ENCODE measurements at regions not wholly inside any gene's neighbourhood (a gene's known extent, or its start where the extent isn't known, plus 50 kb on each side); places are given as distances from the start of the nearest gene placed in this dataset.

- TF ChIP-seq ZNF565 (CRISPR knock-in tag; conservative IDR thresholded peaks at IDR 0.05; ENCODE audit: low read depth): no peak
- no peak for TF ChIP-seq OSR1 (CRISPR knock-in tag; IDR thresholded peaks at IDR 0.05)
- TF ChIP-seq ZNF8 (CRISPR knock-in tag; IDR thresholded peaks at IDR 0.05): no peak
- no peak for TF ChIP-seq ZNF70 (CRISPR knock-in tag; IDR thresholded peaks at IDR 0.05)
- TF ChIP-seq, protein P1, sequence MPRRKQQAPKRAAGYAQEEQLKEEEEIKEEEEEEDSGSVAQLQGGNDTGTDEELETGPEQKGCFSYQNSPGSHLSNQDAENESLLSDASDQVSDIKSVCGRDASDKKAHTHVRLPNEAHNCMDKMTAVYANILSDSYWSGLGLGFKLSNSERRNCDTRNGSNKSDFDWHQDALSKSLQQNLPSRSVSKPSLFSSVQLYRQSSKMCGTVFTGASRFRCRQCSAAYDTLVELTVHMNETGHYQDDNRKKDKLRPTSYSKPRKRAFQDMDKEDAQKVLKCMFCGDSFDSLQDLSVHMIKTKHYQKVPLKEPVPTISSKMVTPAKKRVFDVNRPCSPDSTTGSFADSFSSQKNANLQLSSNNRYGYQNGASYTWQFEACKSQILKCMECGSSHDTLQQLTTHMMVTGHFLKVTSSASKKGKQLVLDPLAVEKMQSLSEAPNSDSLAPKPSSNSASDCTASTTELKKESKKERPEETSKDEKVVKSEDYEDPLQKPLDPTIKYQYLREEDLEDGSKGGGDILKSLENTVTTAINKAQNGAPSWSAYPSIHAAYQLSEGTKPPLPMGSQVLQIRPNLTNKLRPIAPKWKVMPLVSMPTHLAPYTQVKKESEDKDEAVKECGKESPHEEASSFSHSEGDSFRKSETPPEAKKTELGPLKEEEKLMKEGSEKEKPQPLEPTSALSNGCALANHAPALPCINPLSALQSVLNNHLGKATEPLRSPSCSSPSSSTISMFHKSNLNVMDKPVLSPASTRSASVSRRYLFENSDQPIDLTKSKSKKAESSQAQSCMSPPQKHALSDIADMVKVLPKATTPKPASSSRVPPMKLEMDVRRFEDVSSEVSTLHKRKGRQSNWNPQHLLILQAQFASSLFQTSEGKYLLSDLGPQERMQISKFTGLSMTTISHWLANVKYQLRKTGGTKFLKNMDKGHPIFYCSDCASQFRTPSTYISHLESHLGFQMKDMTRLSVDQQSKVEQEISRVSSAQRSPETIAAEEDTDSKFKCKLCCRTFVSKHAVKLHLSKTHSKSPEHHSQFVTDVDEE (CRISPR knock-in tag; IDR thresholded peaks at IDR 0.05): no peak
- TF ChIP-seq PPARA (CRISPR knock-in tag; IDR thresholded peaks at IDR 0.05; ENCODE audit: borderline replicate concordance): no peak
- no peak for TF ChIP-seq CSDC2 (CRISPR knock-in tag; IDR thresholded peaks at IDR 0.05)
- no peak for TF ChIP-seq ARNTL (CRISPR knock-in tag; IDR thresholded peaks at IDR 0.05; ENCODE audit: borderline replicate concordance, low read depth)
- no peak for TF ChIP-seq ZC3H10 (CRISPR knock-in tag; IDR thresholded peaks at IDR 0.05)
- TF ChIP-seq, protein P2, sequence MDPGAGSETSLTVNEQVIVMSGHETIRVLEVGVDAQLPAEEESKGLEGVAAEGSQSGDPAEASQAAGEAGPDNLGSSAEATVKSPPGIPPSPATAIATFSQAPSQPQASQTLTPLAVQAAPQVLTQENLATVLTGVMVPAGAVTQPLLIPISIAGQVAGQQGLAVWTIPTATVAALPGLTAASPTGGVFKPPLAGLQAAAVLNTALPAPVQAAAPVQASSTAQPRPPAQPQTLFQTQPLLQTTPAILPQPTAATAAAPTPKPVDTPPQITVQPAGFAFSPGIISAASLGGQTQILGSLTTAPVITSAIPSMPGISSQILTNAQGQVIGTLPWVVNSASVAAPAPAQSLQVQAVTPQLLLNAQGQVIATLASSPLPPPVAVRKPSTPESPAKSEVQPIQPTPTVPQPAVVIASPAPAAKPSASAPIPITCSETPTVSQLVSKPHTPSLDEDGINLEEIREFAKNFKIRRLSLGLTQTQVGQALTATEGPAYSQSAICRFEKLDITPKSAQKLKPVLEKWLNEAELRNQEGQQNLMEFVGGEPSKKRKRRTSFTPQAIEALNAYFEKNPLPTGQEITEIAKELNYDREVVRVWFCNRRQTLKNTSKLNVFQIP (CRISPR knock-in tag; IDR thresholded peaks at IDR 0.05; ENCODE audit: borderline replicate concordance, low read depth): no peak
- no peak for TF ChIP-seq ISL1 (CRISPR knock-in tag; IDR thresholded peaks at IDR 0.05)
- no peak for ATAC-seq
These were observed 56.4 kb downstream of the NEUROD6 start for GRCh38 chr7:31284106-31284505.

DNA sequence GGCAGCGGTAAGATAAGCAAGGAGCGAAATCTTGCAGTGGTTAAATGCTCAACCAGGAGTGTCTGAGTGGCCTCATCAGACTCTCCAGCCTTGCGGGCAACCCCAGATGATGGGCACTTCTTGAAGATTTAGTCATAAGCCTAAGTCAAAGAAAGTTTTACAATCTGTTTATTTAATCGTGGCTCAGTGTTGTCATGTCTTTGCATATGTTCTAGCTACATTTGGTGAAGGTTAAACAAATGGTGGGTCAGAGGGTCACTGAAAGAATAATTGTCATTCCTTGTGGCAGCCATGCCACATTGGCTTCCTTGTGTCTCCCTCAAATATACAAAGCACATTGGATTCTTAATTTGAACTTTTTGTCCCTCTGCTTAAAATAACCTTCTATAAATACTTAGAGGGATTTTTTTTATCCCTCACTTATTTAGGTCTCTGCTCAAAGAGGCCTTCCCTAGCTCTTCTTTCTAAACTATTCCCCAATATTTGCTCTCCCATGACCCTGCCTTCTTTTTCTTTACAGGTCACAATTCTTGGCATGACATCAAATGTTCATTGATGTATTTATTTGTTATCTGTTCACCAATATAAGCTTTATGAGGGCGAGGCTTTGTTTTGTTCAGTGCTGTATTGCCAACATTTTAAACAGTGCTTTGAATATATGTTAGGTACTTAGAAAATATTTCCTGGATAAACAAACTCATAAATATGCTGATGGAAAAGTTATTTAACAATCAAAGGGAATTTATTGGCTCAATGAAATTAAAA is 68.7 kb downstream of the NEUROD6 start:
- TF ChIP-seq, protein P3, sequence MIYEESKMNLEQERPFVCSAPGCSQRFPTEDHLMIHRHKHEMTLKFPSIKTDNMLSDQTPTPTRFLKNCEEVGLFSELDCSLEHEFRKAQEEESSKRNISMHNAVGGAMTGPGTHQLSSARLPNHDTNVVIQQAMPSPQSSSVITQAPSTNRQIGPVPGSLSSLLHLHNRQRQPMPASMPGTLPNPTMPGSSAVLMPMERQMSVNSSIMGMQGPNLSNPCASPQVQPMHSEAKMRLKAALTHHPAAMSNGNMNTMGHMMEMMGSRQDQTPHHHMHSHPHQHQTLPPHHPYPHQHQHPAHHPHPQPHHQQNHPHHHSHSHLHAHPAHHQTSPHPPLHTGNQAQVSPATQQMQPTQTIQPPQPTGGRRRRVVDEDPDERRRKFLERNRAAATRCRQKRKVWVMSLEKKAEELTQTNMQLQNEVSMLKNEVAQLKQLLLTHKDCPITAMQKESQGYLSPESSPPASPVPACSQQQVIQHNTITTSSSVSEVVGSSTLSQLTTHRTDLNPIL (CRISPR knock-in tag; IDR thresholded peaks at IDR 0.05; ENCODE audit: low read depth): no peak
- TF ChIP-seq BACH2 (CRISPR knock-in tag; IDR thresholded peaks at IDR 0.05; ENCODE audit: borderline replicate concordance): no peak
- TF ChIP-seq, protein P4, sequence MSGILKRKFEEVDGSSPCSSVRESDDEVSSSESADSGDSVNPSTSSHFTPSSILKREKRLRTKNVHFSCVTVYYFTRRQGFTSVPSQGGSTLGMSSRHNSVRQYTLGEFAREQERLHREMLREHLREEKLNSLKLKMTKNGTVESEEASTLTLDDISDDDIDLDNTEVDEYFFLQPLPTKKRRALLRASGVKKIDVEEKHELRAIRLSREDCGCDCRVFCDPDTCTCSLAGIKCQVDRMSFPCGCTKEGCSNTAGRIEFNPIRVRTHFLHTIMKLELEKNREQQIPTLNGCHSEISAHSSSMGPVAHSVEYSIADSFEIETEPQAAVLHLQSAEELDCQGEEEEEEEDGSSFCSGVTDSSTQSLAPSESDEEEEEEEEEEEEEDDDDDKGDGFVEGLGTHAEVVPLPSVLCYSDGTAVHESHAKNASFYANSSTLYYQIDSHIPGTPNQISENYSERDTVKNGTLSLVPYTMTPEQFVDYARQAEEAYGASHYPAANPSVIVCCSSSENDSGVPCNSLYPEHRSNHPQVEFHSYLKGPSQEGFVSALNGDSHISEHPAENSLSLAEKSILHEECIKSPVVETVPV (CRISPR knock-in tag; IDR thresholded peaks at IDR 0.05): no peak
- TF ChIP-seq OSR1 (CRISPR knock-in tag; IDR thresholded peaks at IDR 0.05): no peak
- TF ChIP-seq ZC3H10 (CRISPR knock-in tag; IDR thresholded peaks at IDR 0.05): no peak
- no peak for TF ChIP-seq ARNTL (CRISPR knock-in tag; IDR thresholded peaks at IDR 0.05; ENCODE audit: borderline replicate concordance, low read depth)
- TF ChIP-seq, protein P5, sequence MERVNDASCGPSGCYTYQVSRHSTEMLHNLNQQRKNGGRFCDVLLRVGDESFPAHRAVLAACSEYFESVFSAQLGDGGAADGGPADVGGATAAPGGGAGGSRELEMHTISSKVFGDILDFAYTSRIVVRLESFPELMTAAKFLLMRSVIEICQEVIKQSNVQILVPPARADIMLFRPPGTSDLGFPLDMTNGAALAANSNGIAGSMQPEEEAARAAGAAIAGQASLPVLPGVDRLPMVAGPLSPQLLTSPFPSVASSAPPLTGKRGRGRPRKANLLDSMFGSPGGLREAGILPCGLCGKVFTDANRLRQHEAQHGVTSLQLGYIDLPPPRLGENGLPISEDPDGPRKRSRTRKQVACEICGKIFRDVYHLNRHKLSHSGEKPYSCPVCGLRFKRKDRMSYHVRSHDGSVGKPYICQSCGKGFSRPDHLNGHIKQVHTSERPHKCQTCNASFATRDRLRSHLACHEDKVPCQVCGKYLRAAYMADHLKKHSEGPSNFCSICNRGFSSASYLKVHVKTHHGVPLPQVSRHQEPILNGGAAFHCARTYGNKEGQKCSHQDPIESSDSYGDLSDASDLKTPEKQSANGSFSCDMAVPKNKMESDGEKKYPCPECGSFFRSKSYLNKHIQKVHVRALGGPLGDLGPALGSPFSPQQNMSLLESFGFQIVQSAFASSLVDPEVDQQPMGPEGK (CRISPR knock-in tag; IDR thresholded peaks at IDR 0.05; ENCODE audit: borderline replicate concordance): no peak
- no peak for ATAC-seq

- ATAC-seq: no peak
- TF ChIP-seq GLIS3 (CRISPR knock-in tag; IDR thresholded peaks at IDR 0.05) (no peak), ARNTL (CRISPR knock-in tag; IDR thresholded peaks at IDR 0.05; ENCODE audit: borderline replicate concordance, low read depth) (no peak), ZFP3 (CRISPR knock-in tag; IDR thresholded peaks at IDR 0.05) (no peak), OSR1 (CRISPR knock-in tag; IDR thresholded peaks at IDR 0.05) (no peak), ZFP30 (CRISPR knock-in tag; IDR thresholded peaks at IDR 0.05) (no peak), ZC3H10 (CRISPR knock-in tag; IDR thresholded peaks at IDR 0.05) (no peak), ISL1 (CRISPR knock-in tag; IDR thresholded peaks at IDR 0.05) (no peak), ZNF565 (CRISPR knock-in tag; conservative IDR thresholded peaks at IDR 0.05; ENCODE audit: low read depth) (no peak), PPARA (CRISPR knock-in tag; IDR thresholded peaks at IDR 0.05; ENCODE audit: borderline replicate concordance) (no peak), CSDC2 (CRISPR knock-in tag; IDR thresholded peaks at IDR 0.05) (no peak), ESRRG (CRISPR knock-in tag; IDR thresholded peaks at IDR 0.05) (no peak), ZNF70 (CRISPR knock-in tag; IDR thresholded peaks at IDR 0.05) (no peak)
- TF ChIP-seq, protein P1 (CRISPR knock-in tag; IDR thresholded peaks at IDR 0.05): no peak
- TF ChIP-seq, protein P2 (CRISPR knock-in tag; IDR thresholded peaks at IDR 0.05; ENCODE audit: borderline replicate concordance, low read depth): no peak
These were observed 73.0 kb downstream of the NEUROD6 start for GRCh38 chr7:31267486-31267885.

Measured in SK-N-SH treated with all-trans-retinoic acid at 6 μM for 48 hours (cell line).